Upper lobe of right lung (tissue), 1 donor: ENCODE measurements at regions not wholly inside any gene's neighbourhood (a gene's known extent, or its start where the extent isn't known, plus 50 kb on each side); places are given as distances from the start of the nearest gene placed in this dataset.

Source experiments
- ATAC-seq: fragments of 200-7000 bp; cut with Tn5 transposase; one replicate; pipeline ENCODE4 v1.9.1; 2020; ENCODE audit warnings: mild to moderate bottlenecking, moderate library complexity
- DNase-seq: peaks from one replicate; pipeline ENCODE4 v3.0.0-alpha.2; 2020
- H3K27ac ChIP-seq: fragments of 200-600 bp; one replicate; pipeline ENCODE4 v1.8.0; 2022
- H3K27me3 ChIP-seq: fragments of 200-600 bp; one replicate; pipeline ENCODE4 v1.8.0; 2022; ENCODE audit warnings: mild to moderate bottlenecking
- H3K36me3 ChIP-seq: fragments of 200-600 bp; one replicate; pipeline ENCODE4 v1.8.0; 2022
- H3K4me1 ChIP-seq: fragments of 200-600 bp; one replicate; pipeline ENCODE4 v1.8.0; 2022
- H3K4me3 ChIP-seq: fragments of 200-600 bp; one replicate; pipeline ENCODE4 v1.8.0; 2022; ENCODE audit warnings: mild to moderate bottlenecking
- H3K9me3 ChIP-seq: fragments of 200-600 bp; one replicate; pipeline ENCODE4 v1.8.0; 2022
- intact Hi-C: fragments of 100-400 bp; cut with DNase I; formaldehyde crosslinking; loops from one replicate; pipeline ENCODE4 v1.11.0; 2022
- TF ChIP-seq, protein P1 (sequence below): fragments of 200-600 bp; IDR thresholded peaks from one replicate; pipeline ENCODE4 v1.8.0; 2022; ENCODE audit warnings: antibody characterized with exemption
- donor health status: DM: no; HTN: yes; CAD: no; lungs with severe emphysema.

GRCh38 chr7:159249671-159250070, 105.0 kb upstream of the VIPR2 start:
- H3K27me3 ChIP-seq: no peaks in the 10 kb centered on the region
- intact Hi-C loops: no loop called here
- H3K9me3 ChIP-seq: no peaks in the 10 kb centered on the region
- H3K4me3 ChIP-seq: no peak overlapping the region
- DNase-seq: no peak
- H3K27ac ChIP-seq: no peak overlapping the region
- TF ChIP-seq, protein P1, sequence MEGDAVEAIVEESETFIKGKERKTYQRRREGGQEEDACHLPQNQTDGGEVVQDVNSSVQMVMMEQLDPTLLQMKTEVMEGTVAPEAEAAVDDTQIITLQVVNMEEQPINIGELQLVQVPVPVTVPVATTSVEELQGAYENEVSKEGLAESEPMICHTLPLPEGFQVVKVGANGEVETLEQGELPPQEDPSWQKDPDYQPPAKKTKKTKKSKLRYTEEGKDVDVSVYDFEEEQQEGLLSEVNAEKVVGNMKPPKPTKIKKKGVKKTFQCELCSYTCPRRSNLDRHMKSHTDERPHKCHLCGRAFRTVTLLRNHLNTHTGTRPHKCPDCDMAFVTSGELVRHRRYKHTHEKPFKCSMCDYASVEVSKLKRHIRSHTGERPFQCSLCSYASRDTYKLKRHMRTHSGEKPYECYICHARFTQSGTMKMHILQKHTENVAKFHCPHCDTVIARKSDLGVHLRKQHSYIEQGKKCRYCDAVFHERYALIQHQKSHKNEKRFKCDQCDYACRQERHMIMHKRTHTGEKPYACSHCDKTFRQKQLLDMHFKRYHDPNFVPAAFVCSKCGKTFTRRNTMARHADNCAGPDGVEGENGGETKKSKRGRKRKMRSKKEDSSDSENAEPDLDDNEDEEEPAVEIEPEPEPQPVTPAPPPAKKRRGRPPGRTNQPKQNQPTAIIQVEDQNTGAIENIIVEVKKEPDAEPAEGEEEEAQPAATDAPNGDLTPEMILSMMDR: no peak
- H3K36me3 ChIP-seq: no peaks in the 10 kb centered on the region
- H3K4me1 ChIP-seq: no peaks in the 10 kb centered on the region
- no peak for ATAC-seq

GRCh38 chr7:159247910-159248309, 103.2 kb upstream of the VIPR2 start:
- intact Hi-C loops: no loop called here
- Histone ChIP-seq H3K9me3 (no peaks in the 10 kb centered on the region), H3K27ac (no peak overlapping the region), H3K27me3 (no peaks in the 10 kb centered on the region), H3K4me1 (no peaks in the 10 kb centered on the region), H3K36me3 (no peaks in the 10 kb centered on the region), H3K4me3 (no peak overlapping the region)
- ATAC-seq: no peak
- DNase-seq: no peak
- TF ChIP-seq, protein P1: no peak

DNA sequence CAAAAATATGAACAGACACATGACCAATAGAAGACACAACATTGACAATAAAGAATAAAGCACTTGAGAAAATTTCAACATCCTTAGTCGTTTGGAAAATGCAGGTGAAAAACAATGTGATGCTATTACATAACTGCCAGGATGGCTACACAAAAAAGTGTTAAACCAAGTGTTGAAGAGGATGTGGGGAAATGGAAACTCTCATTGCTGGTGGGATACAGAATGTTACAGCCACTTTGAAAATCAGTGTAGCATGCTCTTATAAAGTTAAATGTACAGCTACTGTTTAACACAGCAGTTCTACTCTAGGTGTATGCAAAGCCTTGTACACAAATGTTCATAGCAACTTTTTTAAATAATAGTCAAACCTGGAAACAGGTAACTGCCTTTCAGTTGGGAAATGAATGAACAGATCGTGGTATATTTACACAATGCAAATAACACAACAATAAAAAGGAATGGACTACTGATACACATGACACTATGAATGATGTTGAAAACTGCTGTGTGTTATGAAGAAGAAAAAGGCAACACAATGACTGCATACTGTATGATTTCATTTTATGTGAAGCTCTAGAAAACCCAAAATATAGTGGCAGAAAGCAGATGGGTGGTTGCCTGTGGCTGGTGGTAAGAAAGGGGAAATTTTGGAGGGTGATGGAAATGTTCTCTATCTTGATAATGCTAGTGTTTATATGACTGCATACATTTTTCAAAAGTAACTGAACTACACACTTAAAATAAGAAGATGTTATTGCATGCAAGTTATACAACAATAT, 102.2 kb upstream of the VIPR2 start:
- Histone ChIP-seq H3K4me3 (no peak overlapping the region), H3K9me3 (no peaks in the 10 kb centered on the region), H3K27me3 (no peaks in the 10 kb centered on the region), H3K36me3 (no peaks in the 10 kb centered on the region), H3K27ac (no peak overlapping the region), H3K4me1 (no peaks in the 10 kb centered on the region)
- ATAC-seq (no peak), DNase-seq (no peak)
- TF ChIP-seq, protein P1: no peak
- intact Hi-C loops: no loop called here

- DNase-seq (no peak), ATAC-seq (no peak)
- Histone ChIP-seq H3K27ac (no peak overlapping the region), H3K36me3 (no peaks in the 10 kb centered on the region), H3K27me3 (no peaks in the 10 kb centered on the region), H3K9me3 (no peaks in the 10 kb centered on the region), H3K4me1 (no peaks in the 10 kb centered on the region), H3K4me3 (no peak overlapping the region)
- TF ChIP-seq, protein P1: no peak
- intact Hi-C loops: no loop called here
Observed at GRCh38 chr7:159240962-159241361, 96.3 kb upstream of the VIPR2 start.

DNA sequence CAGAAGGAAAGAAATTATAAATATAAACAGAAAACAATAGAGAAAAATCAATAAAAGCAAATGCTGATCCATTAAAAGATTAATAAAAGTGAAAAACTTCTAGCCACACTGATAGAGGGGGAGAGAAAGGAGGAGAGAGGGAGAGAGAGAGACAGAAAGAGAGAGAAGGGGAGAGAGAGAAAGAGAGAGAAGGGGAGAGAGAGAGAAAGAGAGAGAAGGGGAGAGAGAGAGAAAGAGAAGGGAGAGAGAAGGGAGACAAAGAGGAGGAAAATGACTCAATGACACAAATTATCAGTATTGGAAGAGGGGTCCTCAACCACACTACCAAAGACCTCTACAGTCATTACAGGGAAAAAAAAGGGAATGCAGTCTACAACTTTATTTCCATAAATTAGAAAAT, 94.4 kb upstream of the VIPR2 start:
- Histone ChIP-seq H3K27me3 (no peaks in the 10 kb centered on the region), H3K27ac (no peak overlapping the region), H3K36me3 (no peaks in the 10 kb centered on the region), H3K9me3 (no peaks in the 10 kb centered on the region), H3K4me1 (no peaks in the 10 kb centered on the region), H3K4me3 (no peak overlapping the region)
- DNase-seq: no peak
- intact Hi-C loops: no loop called here
- TF ChIP-seq, protein P1: no peak
- no peak for ATAC-seq
